ENCODE measurements at regions not wholly inside any gene's neighbourhood (a gene's known extent, or its start where the extent isn't known, plus 50 kb on each side); places are given as distances from the start of the nearest gene placed in this dataset.
"Not testable (repeated sequence)": the region's sequence is repeated elsewhere in the genome, so short reads cannot be mapped to it uniquely, and the experiment has no call there.

GRCh38 chr12:60801166-60801565, 1205.3 kb downstream of the SLC16A7 start:
- not testable (repeated sequence) for DNase-seq

- no peak for DNase-seq
Measured at GRCh38 chr12:60803147-60803546, 1207.3 kb downstream of the SLC16A7 start.

GRCh38 chr12:60805364-60805763, 1209.5 kb downstream of the SLC16A7 start:
- DNase-seq, result no peak

- no peak for DNase-seq
Measured at GRCh38 chr12:60819794-60820193, 1224.0 kb downstream of the SLC16A7 start.

DNA sequence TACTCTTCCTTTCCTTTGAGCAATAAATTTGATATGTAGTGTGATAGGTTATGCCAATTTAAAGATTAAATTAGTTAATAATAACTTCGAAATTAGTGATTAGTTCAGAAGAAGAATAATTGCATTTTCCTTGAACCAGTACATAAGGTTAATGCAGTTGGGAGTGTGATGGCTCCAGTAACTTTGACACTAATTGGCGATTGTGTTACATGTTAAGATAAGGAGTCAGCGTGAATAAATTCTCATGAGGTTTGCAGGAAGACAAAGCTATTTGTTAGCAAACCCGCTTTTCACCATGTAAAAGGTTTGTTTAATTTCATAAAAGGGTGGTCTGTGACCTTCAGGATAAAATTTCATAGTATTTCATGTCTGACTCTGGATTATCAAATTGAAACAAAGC, 1226.8 kb downstream of the SLC16A7 start:
- no peak for DNase-seq

DNA sequence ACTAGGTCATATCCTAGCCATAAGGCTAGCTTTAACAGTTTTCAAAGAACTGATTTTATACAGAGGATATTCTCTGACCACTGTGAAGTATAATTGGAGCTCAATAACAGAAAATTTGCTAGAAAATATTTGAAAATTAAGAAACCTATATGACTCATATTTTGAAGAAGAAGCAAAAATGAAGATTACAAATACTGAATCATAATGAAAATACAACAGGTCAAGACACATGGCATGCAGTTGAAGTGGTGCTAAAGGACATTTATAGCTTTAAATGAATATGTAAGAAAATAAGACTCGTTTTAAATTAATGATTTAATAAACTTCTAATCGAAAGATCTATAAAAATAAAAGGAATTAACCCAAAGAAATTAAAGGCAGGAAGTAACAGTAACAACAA, 1234.6 kb downstream of the SLC16A7 start:
- DNase-seq, result no peak

DNA sequence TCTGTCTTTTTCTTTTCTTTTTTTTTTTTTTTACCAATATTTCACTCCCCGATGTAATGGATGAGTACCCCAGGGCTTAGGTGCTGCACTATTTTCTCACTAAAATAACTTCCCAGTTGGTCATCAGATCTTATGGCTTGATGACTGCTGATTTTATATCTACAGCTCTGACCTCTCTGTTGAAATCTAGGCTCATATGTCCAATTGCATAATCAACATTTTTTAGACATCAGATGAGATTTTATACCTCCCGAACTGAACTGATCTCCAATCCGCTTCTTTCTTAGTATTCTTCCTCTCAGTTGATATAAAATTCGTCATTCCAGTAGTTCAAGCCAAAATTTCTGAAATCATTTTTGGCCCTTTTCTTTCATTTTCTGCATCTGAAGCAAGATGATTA, 1236.5 kb downstream of the SLC16A7 start:
- DNase-seq, result no peak

DNA sequence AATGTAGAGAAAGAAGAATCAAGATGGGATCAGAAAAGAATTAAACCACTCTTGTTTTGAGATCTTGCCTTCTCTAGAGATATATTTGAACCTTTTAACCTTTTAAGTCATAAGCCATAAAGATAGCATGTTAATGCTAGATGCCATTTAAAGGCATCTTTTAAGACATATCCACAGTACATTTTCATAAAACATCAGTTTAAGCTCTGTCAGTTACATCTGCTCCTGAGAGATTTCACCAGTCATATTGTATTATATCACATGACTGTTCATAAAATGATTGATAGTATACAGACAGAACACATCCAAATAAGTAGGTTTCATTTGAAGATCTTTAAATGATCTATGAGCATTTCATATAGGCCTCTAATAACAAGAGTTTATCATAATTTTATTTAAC, 1238.5 kb downstream of the SLC16A7 start:
- DNase-seq, result no peak

GRCh38 chr12:60834806-60835205, 1239.0 kb downstream of the SLC16A7 start:
- DNase-seq, result no peak

DNA sequence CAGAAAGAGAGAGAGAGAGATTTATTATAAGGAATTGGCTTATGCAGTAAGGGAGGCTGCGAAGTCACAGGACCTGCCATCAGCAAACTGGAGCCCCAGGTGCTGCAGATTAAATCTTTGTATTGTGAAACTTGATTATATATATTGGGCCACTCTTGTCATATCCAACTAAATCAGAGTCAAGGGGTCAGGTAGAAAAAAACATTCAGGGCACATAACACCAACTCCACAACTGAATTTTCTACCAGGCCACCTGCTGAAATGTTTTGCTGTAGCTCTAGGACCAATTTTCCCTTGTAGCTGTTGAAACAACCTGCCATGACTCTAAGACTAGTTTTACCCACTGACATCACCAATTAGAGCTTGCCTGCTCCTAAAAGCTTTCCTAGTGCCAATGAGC, 1240.8 kb downstream of the SLC16A7 start:
- DNase-seq, result no peak

DNA sequence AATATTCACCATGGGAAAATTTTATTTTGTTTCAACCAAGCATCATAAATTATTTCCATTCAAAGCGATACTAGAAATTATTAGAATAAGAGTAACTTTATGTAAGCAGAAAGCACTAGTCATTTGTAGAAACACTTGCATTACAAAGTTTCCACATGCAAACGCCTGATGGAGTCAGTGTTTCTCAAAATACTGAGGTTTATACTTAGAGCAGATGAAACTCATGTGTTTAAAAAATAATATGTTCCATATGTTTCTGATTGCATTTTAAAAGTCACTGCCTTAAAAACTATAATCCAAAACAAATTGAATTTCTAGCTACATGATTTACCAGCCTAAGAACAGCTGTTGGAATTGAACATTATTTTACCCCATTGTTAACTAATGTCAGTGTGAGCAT, 1246.4 kb downstream of the SLC16A7 start:
- DNase-seq, result no peak

- no peak for DNase-seq
Measured at GRCh38 chr12:60844101-60844500, 1248.3 kb downstream of the SLC16A7 start.

DNA sequence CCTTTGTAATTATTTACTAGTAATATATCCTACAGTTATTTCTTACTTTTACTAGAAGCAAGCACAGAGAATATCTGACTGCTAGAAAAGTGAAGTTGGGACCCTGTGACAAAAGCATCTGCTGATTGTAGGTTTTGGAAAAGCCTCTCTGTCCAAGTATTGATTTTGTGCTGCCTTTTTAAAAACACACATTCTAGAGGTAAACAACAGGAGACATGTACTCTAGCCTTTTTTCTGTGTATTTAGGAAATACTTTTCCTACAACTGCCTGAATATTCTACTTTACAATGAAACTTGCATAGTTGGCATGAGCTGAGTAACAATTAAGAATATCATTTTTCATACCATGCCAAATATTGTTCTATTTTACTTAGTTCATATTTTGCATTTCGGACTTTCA, 1249.0 kb downstream of the SLC16A7 start:
- DNase-seq, result no peak

DNA sequence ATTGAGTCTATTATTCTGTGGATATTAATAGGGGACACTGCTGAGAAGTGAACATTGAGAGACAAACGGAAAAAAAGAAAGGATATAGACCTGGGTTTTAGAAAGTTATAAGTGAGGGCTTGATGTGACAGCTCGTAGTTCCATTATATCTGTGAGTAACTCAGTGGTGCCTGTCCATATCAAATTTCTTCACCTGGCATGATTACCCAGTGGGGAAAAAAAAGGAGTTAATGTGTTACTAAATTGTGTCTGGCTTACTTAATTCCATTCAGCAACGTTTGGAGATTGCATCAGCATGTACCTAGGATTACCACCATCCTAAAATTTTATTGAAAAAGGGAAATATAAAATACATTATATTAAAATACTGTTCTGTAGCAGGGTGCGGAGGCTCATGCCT, 1249.9 kb downstream of the SLC16A7 start:
- DNase-seq, result no peak

DNA sequence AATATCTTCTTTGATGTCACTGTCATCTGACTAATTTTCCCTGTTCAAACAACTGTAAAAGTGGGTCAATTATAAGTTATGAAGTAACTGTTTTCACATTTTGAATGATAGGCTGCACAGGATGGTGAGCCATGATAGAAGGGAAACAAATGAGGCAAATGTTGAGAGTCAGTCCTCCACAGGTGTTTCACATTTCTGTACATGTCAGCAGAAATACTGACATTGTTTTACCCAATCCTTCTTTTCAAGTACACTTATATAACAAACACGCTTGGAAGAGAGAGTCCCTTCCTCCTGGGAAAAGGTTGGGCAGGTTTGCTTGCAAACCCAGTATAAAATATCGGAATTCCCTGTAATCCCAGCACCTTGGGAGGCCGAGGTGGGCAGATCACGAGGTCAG, 1251.5 kb downstream of the SLC16A7 start:
- no peak for DNase-seq

DNA sequence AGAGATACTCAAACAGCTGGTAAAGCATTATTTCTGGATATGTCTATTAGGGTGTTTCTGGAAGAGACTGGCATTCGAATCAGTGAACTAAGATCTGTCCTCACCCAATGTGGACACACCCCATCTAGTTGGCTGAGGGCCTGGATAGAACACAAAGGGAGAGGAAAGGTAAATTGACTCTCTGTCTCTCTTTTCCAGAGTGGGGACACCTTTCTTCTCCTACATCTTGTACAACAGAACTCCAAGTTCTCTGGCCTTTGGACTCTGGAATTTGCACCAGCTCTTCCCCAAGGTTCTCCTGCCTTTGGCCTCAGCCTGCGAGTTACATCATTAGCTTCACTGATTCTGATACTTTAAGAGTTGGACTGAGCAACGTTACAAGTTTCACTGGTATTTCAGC, 1253.9 kb downstream of the SLC16A7 start:
- no peak for DNase-seq

GRCh38 chr12:60853407-60853806, 1257.6 kb downstream of the SLC16A7 start:
- DNase-seq, result no peak

DNA sequence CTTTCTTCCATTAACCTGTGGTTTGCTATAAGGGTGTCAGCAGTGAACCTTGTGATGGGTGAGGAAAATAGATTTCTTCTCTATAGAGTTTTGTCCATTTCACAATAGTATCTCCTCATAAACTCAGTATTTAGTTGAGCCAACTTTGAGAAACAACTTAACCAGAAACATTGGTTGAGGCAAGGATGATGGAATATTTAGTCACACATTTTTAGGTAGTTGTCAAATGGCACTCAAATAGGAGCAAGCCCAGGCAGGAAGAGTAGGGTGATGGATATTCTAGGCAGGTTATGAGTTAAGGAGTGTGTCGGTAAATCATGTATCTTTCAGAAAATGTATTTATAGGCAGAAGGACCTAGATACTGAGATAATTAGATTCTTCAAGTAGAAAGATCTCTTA, 1267.6 kb downstream of the SLC16A7 start:
- no peak for DNase-seq

- DNase-seq, result no peak
Measured at GRCh38 chr12:60872219-60872618, 1276.4 kb downstream of the SLC16A7 start.

GRCh38 chr12:60872850-60873713, 1277.3 kb downstream of the SLC16A7 start:
- peak; percentile 5 for DNase-seq

GRCh38 chr12:60874091-60874490, 1278.3 kb downstream of the SLC16A7 start:
- DNase-seq, result no peak

DNA sequence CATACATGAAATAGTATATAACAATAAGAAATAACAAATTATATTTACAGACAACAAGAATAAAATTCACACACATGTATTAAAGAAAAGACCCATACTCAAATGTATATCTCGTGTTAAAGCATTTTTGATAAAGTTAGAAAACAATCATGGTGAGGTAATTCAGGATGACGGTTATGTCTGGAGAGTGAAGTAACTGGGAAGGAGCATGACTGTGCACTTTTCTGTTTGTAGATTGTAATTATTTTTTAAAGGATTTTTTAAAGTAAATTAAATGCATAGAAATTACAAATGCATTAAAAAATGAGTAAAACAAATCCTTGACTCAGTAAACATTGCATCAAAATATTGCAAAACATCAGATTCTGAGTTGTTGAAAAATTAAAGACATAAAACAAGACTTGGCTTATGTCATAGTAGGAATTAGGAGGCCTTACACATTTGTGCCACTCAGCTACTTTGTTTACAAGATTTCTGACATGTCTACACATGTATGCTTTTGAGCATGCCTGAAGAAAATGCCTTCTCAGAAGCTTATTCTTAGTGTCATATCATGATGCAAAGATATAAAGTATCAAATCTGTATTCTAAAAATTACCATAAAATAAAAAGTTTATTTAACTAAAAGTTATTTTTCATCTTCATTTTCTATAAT, 1325.1 kb downstream of the SLC16A7 start:
- no peak for DNase-seq

DNA sequence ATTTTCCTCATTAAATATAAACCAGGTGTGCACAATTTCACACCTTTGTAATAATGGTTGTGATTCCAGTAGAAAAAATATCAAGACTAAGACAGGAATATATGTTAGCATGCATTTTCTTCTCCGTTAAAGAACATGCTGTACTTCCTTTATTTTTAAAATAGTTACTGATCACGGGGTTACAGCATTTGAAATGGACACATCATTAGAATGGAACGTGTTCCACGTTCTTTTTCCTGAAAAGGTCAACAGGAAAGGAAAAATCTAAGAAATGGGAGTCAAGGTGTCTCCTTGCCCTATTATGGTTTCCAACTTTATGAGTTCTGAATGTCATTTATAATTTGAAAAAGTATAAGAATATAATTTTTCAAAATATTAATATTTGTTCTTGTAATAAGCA, 1325.7 kb downstream of the SLC16A7 start:
- no peak for DNase-seq

DNA sequence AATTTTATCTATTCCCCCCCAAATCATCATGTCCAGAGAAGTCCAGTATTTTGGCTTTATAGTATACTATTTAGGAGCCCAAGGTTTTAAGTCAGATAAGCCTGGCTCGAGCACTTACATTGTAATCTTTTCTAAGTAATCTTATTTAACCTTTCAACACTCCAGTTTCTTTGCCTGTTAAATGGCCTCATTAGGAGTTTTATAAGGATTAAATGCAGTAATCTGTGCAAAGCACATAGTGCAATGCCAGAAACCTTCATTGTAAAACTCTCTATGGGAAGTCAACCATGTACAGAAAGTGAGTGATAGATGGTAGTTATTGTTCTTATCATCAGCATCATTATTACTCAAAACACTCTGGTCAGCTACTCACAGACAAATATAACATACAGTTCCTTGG, 1330.4 kb downstream of the SLC16A7 start:
- no peak for DNase-seq

- no peak for DNase-seq
Measured at GRCh38 chr12:60930151-60930550, 1330.1 kb upstream of the USP15 start.
